Lung (tissue), 11 donors: ENCODE measurements at regions not wholly inside any gene's neighbourhood (a gene's known extent, or its start where the extent isn't known, plus 50 kb on each side); places are given as distances from the start of the nearest gene placed in this dataset.

ENCODE experiments used
- ATAC-seq: fragments of 200-7000 bp; cut with Tn5 transposase; one replicate; pipeline ENCODE4 v1.9.1; 2020; ENCODE audit warnings: moderate number of reproducible peaks; ENCODE audit not compliant: insufficient read depth, low FRiP score
- DNase-seq, 3 donors: peaks; one replicate each; pipeline ENCODE4 v3.0.0-alpha.2; 2013 to 2017
- H3K27ac ChIP-seq, 2 donors: one replicate each; pipeline ENCODE4 v1.5.1; 2013; ENCODE audit warnings: mild to moderate bottlenecking in 2 of 2, moderate library complexity in 2 of 2, control low read depth in 1 of 2, inconsistent platforms in 1 of 2, low read depth in 1 of 2, low read length in 1 of 2
- H3K27me3 ChIP-seq, 3 donors: one replicate each; pipeline ENCODE4 v1.5.1; 2013; ENCODE audit warnings: low read length in 2 of 3; ENCODE audit not compliant: control insufficient read depth in 3 of 3, insufficient read depth in 3 of 3
- H3K36me3 ChIP-seq, 4 donors: one replicate each; pipeline ENCODE4 v1.5.1; 2013; ENCODE audit warnings: low read length in 4 of 4, mild to moderate bottlenecking in 1 of 4, moderate library complexity in 1 of 4; ENCODE audit not compliant: control insufficient read depth in 4 of 4, insufficient read depth in 4 of 4
- H3K4me1 ChIP-seq, 5 donors: one replicate each; pipeline ENCODE4 v1.5.1; 2013; ENCODE audit warnings: low read length in 5 of 5, mild to moderate bottlenecking in 2 of 5, moderate library complexity in 1 of 5; ENCODE audit not compliant: control insufficient read depth in 5 of 5, insufficient read depth in 5 of 5
- H3K4me3 ChIP-seq: one replicate; pipeline ENCODE4 v1.5.1; 2013; ENCODE audit warnings: mild to moderate bottlenecking, control low read depth, moderate library complexity
- H3K9ac ChIP-seq, 2 donors: one replicate each; pipeline ENCODE4 v1.5.1; 2013; ENCODE audit warnings: low read length in 2 of 2, control low read depth in 1 of 2; ENCODE audit not compliant: insufficient read depth in 1 of 2
- H3K9me3 ChIP-seq, 4 donors: one replicate each; pipeline ENCODE4 v1.5.1; 2013; ENCODE audit warnings: low read length in 3 of 4, mild to moderate bottlenecking in 1 of 4, moderate library complexity in 1 of 4; ENCODE audit not compliant: control insufficient read depth in 4 of 4, insufficient read depth in 3 of 4
- CTCF ChIP-seq: IDR thresholded peaks from 2 replicates; pipeline ENCODE4 v1.5.1; 2012; ENCODE audit warnings: mild to moderate bottlenecking; ENCODE audit errors: control extremely low read depth, extremely low read depth
- WGBS, 2 donors: extraction: QIAGEN DNeasy Blood & Tissue Kit; methylation state at CpG; one replicate each; pipeline ENCODE4 v1.1.7; 2013; 5-methylcytosine and 5-hydroxymethylcytosine counted together
- donor health status: control.
- donor health status: control.
- donor health status: Bipolar disorder and iron deficiency.
- donor health status: healthy.
- donor health status: DM: yes; HTN: yes; CAD: no.

GRCh38 chr2:176553685-176554100 lies 284.5 kb downstream of the MTX2 start:
- H3K4me3 ChIP-seq, result peak overlapping the region; percentile 36
- H3K27ac ChIP-seq, result no peak overlapping the region
- 1% methylated on average over 16 of the region's 16 CpGs for WGBS, 2 donors
- TF ChIP-seq CTCF, result no peak
- H3K9me3 ChIP-seq, result no peaks in the 10 kb centered on the region
- DNase-seq, result peak; percentile 80 to 85 (median 85)
- H3K9ac ChIP-seq, result peak overlapping the region in 1 of 2 donors; percentile 72
- peak; percentile 67 for ATAC-seq
- no peaks in the 10 kb centered on the region for H3K36me3 ChIP-seq
- peaks cover 0 to 10% (median 6%) of the 10 kb centered on the region in 3 donors for H3K27me3 ChIP-seq
- H3K4me1 ChIP-seq, result peaks cover 0 to 22% (median 4%) of the 10 kb centered on the region in 5 donors

GRCh38 chr2:176554101-176555048 lies 285.1 kb downstream of the MTX2 start:
- H3K4me1 ChIP-seq, result peaks cover 0 to 22% (median 4%) of the 10 kb centered on the region in 5 donors
- peak; percentile 71 to 91 (median 91) for DNase-seq
- no peaks in the 10 kb centered on the region for H3K9me3 ChIP-seq
- H3K27ac ChIP-seq, result no peak overlapping the region
- peak overlapping the region in 1 of 2 donors; percentile 72 for H3K9ac ChIP-seq
- no peak for ATAC-seq
- peaks cover 0 to 10% (median 6%) of the 10 kb centered on the region in 3 donors for H3K27me3 ChIP-seq
- H3K4me3 ChIP-seq, result peak overlapping the region; percentile 36
- no peaks in the 10 kb centered on the region for H3K36me3 ChIP-seq
- WGBS, 2 donors, result 10 to 11% methylated on average over 17 of the region's 17 CpGs
- peak; percentile 67 for TF ChIP-seq CTCF

GRCh38 chr2:176555112-176555511 lies 285.9 kb downstream of the MTX2 start:
- Histone ChIP-seq H3K9me3 (no peaks in the 10 kb centered on the region), H3K9ac (no peak overlapping the region), H3K4me1 (peaks cover 0 to 22% (median 4%) of the 10 kb centered on the region in 5 donors), H3K27me3 (peaks cover 0 to 8% (median 6%) of the 10 kb centered on the region in 3 donors), H3K4me3 (no peak overlapping the region), H3K27ac (no peak overlapping the region), H3K36me3 (no peaks in the 10 kb centered on the region)
- TF ChIP-seq CTCF, result no peak
- ATAC-seq (no peak), DNase-seq (no peak)
- WGBS, 2 donors, result 62 to 68% methylated on average over 5 of the region's 5 CpGs
